H7 (cell line): ENCODE measurements at regions not wholly inside any gene's neighbourhood (a gene's known extent, or its start where the extent isn't known, plus 50 kb on each side); places are given as distances from the start of the nearest gene placed in this dataset.

Experiments used
- DNase-seq: peaks from one replicate; pipeline ENCODE4 v3.0.0; 2012
- H3K27me3 ChIP-seq: 2 replicates; pipeline ENCODE4 v1.6.0; 2011; ENCODE audit warnings: mild to moderate bottlenecking, low read length; ENCODE audit not compliant: control insufficient read depth, insufficient read depth
- H3K36me3 ChIP-seq: replicated peaks from 2 replicates; pipeline ENCODE4 v1.5.1; 2011; ENCODE audit warnings: low read length; ENCODE audit not compliant: control insufficient read depth, insufficient read depth
- H3K4me3 ChIP-seq: 2 replicates; pipeline ENCODE4 v1.5.1; 2011; ENCODE audit warnings: low read depth, mild to moderate bottlenecking, control low read depth, low read length, moderate library complexity; ENCODE audit not compliant: insufficient read depth

GRCh38 chrX:42129022-42129940 lies 205.9 kb upstream of the CASK start:
- Histone ChIP-seq H3K36me3 (no peaks in the 10 kb centered on the region), H3K4me3 (no peak overlapping the region), H3K27me3 (no peaks in the 10 kb centered on the region)
- no peak for DNase-seq

DNA sequence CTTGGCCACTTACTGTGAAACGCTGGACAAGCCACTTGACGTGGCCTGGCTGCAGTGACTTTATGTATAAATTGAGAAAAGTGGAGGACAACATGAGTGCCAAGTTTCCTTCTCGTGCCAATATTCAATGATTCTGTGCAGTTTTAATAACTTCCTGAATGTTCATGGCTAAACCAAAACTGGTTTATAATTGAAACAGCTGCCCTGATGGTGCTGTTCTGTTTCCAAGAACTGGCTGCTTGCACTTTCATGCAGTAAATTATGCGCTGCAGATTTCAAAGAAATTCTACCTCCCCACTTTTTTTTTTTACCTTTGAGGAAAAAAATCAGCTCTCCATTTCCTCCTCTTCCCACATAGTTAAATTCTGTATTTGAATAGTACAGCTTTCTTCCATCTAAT lies 205.2 kb upstream of the CASK start:
- no peak for DNase-seq
- no peak overlapping the region for H3K4me3 ChIP-seq
- no peaks in the 10 kb centered on the region for H3K36me3 ChIP-seq
- no peaks in the 10 kb centered on the region for H3K27me3 ChIP-seq

DNA sequence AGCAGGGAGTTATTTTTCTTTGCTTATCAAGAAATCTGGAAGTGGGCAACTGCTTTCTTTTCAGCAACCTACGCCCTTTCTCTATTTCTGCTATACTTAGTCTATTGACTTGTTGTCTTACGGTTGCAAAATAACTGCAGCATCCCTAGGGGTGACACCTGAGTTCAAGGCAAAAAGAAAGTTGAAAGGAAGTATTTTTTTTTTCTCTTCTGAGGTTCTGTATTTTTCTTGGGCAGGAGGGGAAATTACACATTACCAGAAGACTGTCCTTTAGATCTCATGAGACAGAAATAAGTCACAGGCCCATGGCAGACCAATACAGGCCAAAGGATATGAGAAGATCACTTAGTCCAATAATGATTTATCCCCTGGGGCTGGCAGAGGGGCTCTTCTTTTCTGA lies 204.7 kb upstream of the CASK start:
- no peak for DNase-seq
- H3K27me3 ChIP-seq, result no peaks in the 10 kb centered on the region
- no peak overlapping the region for H3K4me3 ChIP-seq
- H3K36me3 ChIP-seq, result no peaks in the 10 kb centered on the region

- no peaks in the 10 kb centered on the region for H3K27me3 ChIP-seq
- no peaks in the 10 kb centered on the region for H3K36me3 ChIP-seq
- DNase-seq, result no peak
These were observed 204.2 kb upstream of the CASK start for GRCh38 chrX:42127563-42127962.

GRCh38 chrX:42123369-42123768 lies 200.0 kb upstream of the CASK start:
- no peak overlapping the region for H3K4me3 ChIP-seq
- DNase-seq, result no peak
- no peaks in the 10 kb centered on the region for H3K27me3 ChIP-seq

More at GRCh38 chrX:42127563-42127962, 204.2 kb upstream of the CASK start:
- no peak overlapping the region for H3K4me3 ChIP-seq

GRCh38 chrX:42119076-42119475 lies 195.7 kb upstream of the CASK start:
- Histone ChIP-seq H3K27me3 (no peaks in the 10 kb centered on the region), H3K36me3 (no peaks in the 10 kb centered on the region), H3K4me3 (no peak overlapping the region)
- DNase-seq, result no peak

More at GRCh38 chrX:42123369-42123768, 200.0 kb upstream of the CASK start:
- no peaks in the 10 kb centered on the region for H3K36me3 ChIP-seq

GRCh38 chrX:42117318-42117717 lies 194.0 kb upstream of the CASK start:
- no peak overlapping the region for H3K4me3 ChIP-seq
- DNase-seq, result no peak
- H3K36me3 ChIP-seq, result no peaks in the 10 kb centered on the region
- H3K27me3 ChIP-seq, result no peaks in the 10 kb centered on the region

DNA sequence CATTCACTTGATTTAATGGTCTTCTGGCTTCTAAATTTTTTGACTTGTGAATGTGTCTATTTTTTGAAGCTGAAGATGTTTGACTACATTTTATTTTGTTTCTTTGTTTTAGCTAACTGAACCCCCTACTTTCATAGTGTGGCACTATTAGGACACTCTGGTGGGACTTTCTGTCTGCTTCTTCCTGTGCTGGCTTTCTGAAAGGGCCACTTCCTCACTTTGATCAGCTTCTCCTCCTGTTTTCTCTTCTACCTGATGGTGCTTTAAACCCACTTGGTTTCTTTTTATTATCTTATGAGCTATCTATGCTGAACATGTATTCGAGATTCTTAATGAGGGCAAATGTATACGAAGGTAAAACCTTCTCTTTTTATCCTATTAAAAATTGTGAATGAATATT lies 186.1 kb upstream of the CASK start:
- H3K4me3 ChIP-seq, result no peak overlapping the region
- H3K27me3 ChIP-seq, result no peaks in the 10 kb centered on the region
- DNase-seq, result no peak
- no peaks in the 10 kb centered on the region for H3K36me3 ChIP-seq

DNA sequence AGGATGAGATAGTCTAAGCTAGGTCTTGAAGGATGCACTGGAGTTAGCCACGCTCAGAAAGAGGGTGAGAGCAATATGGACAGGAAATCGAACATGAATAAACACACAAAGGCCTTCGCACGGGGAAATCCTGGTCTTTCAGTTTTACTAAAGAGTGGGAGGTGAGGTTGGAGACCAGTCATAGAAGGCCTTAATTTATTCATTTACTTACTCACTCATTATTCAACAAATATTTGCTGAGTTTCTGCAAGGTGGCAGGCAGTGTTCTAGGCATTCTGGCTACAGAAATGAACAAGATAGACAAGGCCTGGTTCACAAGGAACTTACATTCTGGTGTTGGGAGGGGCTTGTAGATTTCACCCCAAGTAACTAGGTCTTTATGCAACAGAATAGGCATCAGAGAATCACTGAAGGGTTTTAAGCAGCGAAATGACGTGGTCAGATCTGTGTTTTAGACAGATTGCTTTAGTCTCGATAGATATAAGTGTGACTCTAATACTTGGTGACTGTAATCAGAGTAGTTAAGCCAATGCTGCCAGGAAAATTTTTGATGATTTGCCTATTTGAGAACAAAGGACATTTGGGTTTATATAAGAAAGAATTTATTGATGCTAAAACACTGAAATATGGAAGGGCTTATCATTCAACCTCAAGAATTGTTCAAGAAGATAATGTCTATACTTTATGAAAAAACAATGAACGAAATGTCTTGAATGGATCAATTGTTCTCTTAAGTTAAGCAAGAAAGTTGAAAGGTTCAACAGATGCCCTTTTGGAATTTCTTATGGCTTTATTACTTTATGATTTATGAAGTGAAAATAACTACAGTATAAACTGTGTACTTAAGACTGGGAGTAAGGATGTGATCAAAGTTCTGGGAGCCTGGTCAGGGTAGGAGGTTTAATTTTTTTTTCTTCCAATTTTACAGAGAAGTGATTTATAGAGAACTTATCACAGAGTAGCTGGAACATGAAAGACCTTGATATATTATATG lies 184.4 kb upstream of the CASK start:
- Histone ChIP-seq H3K4me3 (no peak overlapping the region), H3K27me3 (no peaks in the 10 kb centered on the region), H3K36me3 (no peaks in the 10 kb centered on the region)
- no peak for DNase-seq

DNA sequence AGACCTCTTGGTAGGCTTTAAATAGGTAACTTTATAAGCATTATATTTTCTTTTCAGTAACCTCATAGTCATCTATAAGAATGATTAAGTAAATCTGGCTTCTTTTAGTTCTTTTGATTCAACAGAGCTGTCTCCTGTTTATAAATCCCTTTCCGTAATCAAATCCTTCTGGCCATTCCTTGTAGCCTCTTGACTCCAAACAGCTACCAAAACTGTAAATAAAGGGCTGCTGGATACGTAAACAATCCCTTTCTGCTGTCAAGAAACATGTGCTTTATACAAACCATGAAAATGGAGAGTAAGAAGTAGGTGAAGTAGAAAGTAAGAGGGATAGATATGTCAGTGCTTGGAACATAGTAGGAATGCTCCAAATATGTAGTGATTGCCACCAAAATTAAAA lies 183.2 kb upstream of the CASK start:
- no peaks in the 10 kb centered on the region for H3K36me3 ChIP-seq
- no peaks in the 10 kb centered on the region for H3K27me3 ChIP-seq
- no peak for DNase-seq
- H3K4me3 ChIP-seq, result no peak overlapping the region

- Histone ChIP-seq H3K27me3 (no peaks in the 10 kb centered on the region), H3K4me3 (no peak overlapping the region), H3K36me3 (no peaks in the 10 kb centered on the region)
- DNase-seq, result no peak
These were observed 179.4 kb upstream of the CASK start for GRCh38 chrX:42102586-42103282.

DNA sequence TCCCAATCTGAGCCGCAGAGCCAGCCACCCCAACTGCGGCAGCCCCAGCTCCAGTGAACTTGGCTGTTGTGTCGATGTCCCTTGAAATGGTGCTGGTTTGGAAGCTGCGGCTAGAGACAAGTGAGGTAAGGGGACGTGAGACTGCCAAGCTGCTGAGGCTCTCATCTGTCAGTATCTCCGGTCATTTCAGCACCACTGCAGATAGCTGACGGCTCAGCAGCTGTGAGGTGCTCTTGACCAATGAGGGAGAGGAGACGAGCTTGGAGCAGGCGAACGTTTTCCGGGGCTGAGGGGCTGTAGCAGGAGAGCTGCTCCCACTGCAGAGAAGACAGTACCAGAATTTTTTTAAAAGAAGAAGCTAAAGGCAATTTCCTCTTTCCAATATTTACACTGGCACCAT lies 175.5 kb upstream of the CASK start:
- DNase-seq, result no peak
- Histone ChIP-seq H3K4me3 (no peak overlapping the region), H3K27me3 (no peaks in the 10 kb centered on the region)

GRCh38 chrX:42097486-42097885 lies 174.1 kb upstream of the CASK start:
- no peak overlapping the region for H3K4me3 ChIP-seq
- DNase-seq, result no peak
- no peaks in the 10 kb centered on the region for H3K36me3 ChIP-seq
- no peaks in the 10 kb centered on the region for H3K27me3 ChIP-seq

More for the DNA sequence above, 175.5 kb upstream of the CASK start:
- no peaks in the 10 kb centered on the region for H3K36me3 ChIP-seq

- H3K36me3 ChIP-seq, result no peaks in the 10 kb centered on the region
- DNase-seq, result no peak
- no peaks in the 10 kb centered on the region for H3K27me3 ChIP-seq
- H3K4me3 ChIP-seq, result no peak overlapping the region
These were observed 173.0 kb upstream of the CASK start for GRCh38 chrX:42096265-42096920.
